CD1c-positive myeloid dendritic cell (primary cell): ENCODE measurements at regions not wholly inside any gene's neighbourhood (a gene's known extent, or its start where the extent isn't known, plus 50 kb on each side); places are given as distances from the start of the nearest gene placed in this dataset.

Experiments
- DNase-seq: peaks from one replicate; pipeline ENCODE4 v3.0.0-alpha.2; 2016; ENCODE audit errors: extremely low spot score

DNA sequence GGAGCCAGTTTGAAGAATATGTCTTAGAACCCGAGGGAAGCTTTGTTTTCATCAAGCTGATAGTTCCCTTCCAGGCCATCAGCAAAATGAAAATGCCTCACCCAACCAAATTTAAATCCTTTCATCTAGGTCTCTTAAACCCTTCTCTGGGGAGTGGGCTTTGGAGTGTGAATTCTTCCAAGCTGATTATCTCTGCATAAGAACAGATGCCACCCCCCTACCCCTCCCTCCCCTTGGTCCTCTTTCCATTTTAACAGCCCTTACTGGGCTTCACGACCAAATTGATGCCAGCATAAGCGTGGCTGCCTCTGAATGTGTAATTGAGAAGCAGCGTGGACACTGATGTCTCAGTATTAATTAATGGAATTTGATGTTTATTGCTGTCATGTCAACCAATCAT lies 509.7 kb upstream of the CLINT1 start:
- no peak for DNase-seq

DNA sequence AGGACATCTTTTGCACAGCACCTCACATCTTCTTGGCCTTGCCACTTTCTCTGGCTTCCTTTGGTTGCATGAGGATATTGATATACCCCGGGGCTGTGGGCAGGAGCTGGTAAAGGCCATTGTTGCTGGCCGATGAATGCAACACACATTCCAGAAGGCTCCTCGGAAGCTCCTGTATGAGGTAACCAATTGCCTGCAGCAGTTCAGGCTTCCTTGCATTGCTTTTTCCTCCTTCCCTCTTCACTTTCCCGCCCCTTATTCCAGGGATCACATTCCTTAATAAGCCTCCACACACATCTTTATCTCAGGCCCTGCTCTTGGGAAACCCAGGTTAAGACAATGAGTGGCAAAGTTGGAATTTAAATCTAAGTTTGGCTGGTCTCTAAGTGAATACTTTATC lies 505.4 kb upstream of the CLINT1 start:
- no peak for DNase-seq

DNA sequence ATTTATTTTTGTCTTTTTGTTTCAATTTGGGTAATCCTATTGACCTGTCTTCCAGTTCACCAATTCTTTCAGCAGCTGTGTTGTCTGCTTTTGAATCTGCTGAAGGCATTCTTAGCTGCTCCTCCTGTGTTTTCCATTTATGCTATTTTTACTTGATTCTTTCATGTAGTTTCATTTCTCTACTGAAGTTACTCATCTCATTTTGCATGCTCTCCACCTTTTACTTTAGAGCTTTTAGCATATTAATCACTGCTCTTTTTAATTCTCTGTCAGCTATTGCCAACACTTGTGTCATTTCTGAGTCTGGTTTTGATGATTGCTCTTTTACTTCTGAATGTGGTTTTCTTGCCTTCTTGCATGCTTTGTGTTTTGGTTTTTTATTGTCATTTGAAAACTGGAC lies 496.0 kb upstream of the CLINT1 start:
- no peak for DNase-seq

DNA sequence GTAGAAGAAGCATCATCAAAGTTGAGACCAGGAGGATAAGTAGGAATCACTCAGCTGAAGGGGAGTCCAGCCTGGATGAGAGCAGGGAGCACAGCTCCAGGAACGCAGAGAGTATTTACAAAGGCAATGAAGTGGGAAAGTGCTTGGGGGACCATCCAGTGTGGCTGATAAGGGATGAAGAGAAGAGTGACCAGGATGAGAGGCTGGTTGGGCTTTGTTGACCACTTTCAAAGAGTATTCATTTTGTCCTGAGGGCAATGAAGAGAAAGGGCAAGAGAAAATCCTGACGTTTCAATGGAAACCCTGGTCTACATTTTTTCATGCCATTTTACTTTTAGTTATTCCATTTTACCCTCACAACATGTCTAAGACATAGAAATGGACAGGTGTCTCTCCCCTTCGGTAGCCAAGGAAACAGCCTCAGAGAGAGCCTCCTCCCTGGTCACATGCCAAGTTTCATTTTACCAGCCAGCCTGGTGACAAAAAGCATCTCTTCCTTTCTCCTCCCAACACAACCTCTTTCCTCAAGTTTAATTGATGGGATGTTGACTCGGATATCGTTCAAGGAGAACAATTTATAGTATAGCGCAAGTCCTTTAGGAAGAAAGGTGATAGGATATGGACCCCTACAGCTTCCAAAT lies 492.7 kb upstream of the CLINT1 start:
- DNase-seq: no peak

DNA sequence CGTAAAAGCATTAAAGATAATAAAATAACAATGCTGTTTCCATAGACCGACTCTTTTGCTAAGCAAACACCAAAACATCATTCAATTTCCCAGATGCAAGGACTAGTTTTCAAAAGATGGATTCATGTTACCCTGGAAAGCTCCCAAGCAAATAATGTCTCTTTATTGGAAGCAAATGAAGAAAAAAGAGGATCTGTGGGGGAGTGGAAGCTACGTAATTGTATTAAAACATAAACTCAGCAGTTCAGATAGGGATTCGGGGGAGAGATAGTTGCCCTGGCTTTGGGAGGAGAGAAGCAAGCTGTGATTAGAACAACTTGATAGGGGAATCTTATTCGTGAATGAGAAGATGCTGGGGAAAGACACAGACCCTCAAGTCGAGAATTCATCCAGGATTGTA lies 491.0 kb upstream of the CLINT1 start:
- no peak for DNase-seq

DNA sequence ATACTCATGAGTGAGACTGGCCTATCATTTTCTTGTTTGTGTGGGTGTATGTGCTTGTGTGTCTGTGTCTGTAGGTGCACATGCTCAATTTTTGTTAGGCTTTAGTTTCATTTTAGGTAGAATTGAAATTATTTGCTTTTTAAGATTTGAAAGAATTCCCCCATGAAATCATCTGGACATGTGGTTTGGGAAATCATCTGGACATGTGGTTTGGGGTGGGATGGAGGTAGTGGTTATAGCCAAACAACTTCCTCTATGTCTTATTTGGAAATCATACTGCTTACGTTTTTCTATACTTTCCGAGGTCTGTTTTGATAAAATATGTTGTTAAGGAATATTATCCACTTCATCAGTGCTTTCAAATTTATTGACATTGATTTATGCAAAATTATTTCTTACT lies 485.4 kb upstream of the CLINT1 start:
- DNase-seq: peak; percentile 49

DNA sequence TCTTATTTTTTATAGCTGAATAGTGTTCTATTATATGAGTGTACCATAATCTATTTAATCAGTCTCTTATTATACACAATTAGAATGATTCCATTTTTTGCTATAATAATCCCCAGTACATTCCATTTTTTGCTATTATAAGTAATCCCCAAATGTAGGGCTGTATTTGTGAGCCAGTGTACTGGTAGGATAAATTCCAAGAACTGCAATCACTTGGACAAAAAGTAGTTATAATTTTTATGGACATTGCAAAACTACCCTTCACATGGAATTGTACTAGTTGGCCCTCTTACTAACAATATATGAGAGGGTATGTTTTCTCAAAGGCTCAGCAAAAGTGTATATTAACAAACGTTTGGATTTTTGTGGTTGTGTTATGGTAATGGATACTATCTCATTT lies 481.7 kb upstream of the CLINT1 start:
- no peak for DNase-seq

DNA sequence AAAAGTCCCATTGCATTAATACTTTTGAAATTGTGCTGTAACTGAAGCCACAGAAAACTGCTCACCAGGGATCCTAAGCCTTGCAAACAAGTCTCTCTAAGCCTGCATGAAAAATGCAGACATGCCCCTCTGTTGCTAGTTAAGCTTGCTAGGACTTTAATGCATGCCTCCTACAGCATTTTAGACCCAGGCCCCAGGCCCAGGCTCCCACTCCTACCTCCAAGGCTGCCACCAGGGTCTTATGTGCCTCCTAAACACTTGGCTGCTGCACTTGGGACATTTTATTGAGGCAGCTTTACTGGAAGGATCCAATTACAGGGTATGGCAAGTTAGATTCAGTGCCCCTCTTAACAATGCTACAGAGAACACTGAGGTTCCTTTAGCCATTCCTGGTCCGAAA lies 467.3 kb upstream of the CLINT1 start:
- no peak for DNase-seq

DNA sequence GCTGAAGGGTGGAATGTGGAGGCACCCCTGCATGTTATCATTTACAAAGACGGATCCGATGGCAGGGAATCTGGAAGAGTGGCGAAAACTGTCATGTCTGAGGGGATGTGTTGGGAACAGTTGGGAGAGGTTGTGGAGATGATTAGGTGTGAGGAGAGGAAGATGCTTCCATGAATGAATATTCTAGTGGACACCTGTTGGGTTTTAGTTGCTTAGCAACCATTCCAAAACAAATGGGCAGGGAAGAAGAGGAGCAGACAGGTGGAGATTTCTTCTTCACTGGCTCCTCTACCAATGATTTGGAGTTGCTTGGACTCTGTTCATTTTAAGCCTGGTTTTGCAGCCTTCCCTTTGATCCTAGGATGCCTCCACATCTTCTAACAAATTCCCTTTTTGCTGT lies 465.3 kb upstream of the CLINT1 start:
- DNase-seq: no peak

DNA sequence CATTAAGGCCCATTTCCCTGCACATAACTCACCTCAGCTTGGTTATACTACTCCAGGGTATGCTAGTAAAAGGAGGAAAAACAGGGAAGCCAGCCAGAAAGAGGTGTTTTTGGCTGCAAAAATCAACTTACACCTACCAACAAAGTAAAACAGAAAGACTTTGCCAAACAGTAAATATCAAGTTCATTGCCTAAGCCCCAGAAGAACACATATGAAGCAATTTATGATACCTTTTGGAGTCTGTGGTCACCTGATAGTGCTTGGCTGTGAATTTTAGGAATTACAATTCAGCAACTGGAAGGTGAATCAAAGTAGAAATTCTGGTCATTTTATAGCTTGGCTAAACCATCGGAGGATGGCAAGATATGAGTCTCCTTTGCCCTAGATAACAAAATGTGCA lies 463.7 kb upstream of the CLINT1 start:
- no peak for DNase-seq

DNA sequence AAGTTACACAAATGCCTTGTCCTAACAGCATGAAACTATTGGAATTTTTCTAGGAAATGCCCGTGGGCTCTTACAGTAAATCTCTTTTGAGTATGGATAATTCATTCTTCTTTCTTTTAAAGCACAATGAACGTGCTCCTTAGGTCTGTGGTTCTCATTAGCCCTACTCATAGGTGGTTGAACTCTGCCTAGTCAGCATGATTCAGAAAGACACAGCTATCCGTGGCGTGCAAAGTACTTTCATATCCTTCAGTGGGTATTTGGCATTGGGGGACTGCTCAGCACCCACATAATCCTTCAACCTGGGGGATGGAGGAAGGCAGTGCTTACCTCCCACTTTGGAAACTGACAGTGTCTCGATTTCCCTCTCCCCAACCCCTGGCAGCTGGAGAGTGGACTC lies 462.0 kb upstream of the CLINT1 start:
- no peak for DNase-seq

DNA sequence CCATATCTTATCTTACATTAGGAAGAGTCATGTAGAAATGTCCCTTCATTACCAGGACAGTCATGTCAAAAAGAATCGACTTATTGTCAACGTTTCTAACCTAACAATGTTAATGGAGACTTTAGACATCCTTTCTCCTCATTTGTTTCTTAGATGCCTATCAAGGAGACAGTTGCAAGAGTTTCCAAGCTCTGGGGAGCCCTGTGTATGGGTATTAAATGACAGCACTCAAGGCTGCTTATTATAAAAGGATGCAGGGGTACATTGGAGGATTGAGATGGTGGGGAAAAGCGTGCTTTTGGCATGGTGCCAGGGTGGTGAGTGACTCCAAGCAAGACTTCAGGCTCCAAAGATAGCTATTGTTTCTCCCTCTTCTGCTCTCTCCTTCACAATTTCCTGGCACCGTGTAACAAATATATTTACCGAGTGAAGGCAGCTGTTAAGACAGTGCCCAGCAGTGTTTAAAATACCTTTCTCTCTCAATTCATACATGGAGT lies 461.3 kb upstream of the CLINT1 start:
- DNase-seq: no peak

DNA sequence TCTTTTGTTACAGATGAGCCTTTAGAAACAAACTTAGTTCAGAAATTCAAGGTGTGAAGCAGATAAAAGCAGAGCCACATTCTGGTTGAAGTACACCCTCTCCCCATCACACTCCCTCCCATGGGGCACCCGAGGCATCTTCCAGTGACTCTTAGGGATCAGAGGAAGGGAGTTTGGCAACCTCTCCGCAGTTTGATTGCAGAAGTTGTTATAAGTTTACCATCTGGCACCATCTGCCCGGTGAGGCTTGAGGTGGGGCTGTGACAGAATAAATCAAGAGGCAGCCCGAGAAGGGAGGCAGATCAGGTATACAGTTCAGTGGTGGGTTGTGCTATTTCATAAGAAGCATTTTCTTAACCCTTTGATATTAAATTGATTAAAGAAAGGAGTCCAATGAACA lies 458.6 kb upstream of the CLINT1 start:
- DNase-seq: no peak

DNA sequence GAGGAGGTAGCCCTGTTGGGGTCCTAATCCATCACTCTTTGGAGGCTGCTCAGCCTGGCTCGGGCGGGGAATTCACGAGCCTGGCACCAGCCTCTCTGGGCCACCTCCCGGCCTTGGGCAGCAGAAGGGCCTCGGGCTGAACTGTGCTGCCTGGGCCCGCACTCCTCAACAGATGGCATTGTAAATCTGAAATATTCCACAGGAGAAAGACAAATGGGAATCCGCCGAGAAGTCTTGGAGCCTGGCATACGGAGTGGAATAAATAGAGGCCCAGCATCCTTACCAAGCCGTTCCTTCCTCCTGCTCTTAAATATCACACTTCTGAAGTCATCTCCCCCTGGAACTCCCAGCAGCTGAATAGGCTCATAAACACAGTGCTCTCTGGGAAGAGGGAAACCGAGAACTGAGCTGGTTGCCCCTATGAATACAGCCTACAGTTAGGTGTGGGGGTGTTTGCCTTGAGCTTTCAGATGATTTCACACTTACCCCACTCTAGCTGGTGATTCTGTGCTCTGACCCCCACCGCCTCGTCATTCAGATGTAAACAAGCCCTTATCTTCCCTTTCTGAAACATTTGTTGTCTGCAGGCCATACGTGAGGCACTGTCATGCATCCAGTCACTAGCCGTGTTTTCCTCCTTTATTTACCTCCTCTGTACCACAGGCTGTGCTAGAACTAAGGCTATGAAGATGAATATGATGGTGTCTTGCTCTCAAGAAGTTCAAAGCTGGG lies 455.0 kb upstream of the CLINT1 start:
- no peak for DNase-seq

DNA sequence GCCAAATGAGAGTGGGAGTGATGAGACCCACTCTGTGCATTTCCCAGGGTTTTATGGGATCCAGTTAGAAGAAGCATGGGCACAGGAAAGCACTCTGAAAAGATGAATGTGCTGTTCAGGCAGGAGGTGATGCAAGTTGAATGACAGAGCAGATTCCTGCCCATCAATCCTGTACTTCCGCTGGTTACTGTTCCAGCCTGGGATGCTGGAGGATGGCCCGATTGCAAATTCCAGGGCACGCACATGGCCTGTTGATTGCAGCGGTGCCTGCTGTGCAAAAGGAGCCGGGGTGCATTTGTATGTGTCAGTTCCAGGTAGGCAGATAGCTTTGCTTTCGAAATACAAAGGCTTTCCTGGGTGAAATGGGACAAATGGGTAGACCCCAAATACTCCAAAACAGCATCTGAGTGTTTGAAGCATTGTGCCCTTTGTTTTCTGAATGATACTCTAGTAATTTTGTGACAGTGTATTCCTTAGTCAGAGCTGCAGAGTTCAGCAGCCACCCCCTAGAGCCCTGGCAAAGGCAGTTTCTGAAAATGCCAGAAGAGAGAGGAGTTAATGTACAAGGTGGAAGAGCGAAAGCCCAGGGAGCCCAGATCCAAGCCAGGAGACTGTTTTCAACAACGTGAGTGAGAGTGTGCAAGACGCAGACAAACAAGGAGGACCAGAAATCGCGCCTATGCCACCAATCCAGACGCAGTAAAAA lies 454.2 kb upstream of the CLINT1 start:
- no peak for DNase-seq

DNA sequence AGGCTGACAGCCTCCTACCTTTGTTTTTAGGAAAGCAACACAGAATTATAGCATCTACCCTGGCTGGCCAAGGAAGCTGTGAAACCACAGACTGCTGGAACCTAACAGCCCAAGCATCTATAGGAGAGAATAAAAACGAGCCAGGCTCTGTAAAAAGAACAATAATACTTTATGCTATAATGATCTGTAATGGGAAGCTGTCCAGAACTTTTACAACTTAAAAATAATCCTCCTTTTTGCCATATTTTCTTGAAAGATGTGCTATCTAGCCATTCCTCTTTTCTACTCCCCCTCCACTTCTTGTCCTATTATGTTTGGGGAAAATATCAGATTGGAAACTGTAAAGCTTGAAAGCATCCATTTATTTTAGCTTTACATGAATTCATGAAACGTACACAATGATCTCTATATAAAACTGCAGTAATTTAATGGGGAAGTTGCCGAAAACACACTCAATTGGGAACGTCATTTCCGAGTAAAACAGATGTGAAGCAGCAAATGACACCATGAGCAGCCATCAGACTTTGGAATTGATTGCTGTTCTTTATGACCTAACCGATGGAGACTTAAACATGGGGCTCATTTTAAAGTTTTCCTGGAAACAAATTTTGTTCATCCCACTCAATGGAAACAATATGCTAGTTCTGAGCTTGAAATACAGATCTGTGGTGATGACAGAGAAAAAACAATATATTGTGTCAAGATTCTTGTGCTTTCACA lies 450.3 kb upstream of the CLINT1 start:
- DNase-seq: no peak

DNA sequence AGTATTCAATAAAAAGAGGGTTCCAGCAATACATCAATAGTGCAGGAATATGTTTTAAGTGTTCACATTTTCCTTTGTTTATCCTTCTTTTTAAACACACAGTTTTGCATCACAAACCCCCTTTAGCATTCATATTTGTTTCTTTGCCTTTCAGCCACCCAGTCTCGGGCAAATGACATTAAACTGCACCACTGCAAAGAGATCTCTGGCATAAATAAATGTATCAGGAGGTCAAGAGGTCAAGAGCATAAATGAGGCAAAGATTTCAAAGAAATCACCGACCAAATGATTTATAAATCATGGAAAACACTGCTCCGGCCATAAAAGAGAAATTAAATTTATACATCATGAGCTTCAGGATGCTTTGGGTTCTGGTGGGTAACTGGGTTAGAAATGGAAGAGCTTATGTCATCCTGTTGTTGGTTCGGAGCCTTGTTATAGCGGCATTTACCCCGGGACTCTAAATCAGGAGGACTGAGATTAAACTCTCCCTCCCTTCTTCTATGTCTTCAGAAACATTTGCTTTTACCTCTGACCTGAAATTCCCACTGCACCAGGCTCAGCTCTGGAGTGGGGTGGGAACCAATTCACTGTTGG lies 449.6 kb upstream of the CLINT1 start:
- DNase-seq: no peak

DNA sequence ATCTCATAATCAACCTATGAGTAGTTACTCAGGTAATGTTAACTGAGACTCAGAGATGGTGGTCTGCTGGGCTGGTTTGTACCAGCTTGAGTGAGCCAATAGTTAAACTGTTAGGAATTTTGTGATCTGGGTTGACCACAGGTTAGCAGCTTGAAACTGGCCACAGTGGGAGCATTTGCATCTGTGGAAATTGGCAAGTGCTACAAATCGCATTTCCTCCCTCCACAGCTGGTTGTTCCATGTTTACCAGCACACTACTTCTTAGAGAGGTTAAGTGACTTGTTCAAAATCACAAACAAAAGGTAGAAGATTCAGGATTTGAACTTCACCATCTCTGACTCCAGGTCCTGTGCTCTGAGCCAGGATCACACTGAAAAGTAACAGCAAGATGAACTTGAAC lies 446.9 kb upstream of the CLINT1 start:
- DNase-seq: no peak

DNA sequence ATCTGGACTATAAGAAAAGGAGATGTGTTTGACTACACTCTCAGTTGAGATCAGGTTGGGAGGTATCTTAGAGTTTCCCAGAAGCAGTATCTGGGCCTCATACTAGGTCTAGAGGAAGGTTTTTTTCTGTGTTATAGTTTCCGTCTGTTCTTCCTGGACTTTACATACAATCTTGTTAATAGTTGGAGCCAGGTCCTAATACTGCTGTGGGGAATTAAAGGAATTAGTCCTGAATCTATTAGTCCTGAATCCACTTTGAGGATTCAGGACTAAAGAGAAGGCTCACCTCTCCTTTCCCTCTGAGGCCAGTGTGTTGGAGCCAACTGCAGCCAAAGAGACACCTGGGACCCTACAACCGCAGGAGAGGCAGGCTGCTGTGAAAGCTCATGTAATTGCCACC lies 445.7 kb upstream of the CLINT1 start:
- DNase-seq: no peak

DNA sequence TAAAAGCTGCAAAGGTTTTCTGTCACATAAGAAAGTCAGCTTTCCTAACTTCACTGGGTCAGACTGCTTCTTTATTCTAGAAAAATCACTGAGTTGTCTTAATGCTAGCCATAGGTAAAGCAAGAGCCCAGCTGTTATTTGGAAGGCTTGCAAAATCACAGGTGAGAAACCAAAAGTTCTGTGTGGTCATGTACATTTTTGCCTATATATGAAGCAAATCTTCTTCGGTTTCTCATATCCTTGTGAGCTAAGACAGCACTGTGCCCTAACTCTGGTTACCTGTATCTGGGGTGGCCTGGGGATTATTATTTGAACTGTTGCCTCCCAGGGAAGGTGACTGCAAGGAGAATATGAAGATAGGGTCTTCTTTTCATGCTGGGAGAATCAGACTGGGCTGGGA lies 444.9 kb upstream of the CLINT1 start:
- DNase-seq: no peak

DNA sequence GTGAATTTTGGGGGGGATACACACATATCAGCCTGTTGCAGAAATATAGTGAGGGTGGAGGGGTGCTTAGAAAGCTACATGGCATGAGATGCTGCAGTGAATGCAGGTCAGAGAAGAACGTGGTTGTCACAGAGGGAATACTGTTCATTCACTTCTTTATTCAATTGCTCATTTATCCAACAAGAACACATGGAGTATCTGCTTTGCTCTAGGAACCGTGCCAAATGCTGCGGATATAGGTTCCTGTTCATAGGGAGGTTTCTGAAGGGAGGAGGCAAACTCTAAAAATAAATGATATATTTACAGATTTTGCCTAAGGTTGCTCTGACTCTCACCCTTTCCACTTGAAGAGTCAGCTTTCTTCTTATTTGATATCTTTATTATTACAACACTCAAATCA lies 444.3 kb upstream of the CLINT1 start:
- no peak for DNase-seq

DNA sequence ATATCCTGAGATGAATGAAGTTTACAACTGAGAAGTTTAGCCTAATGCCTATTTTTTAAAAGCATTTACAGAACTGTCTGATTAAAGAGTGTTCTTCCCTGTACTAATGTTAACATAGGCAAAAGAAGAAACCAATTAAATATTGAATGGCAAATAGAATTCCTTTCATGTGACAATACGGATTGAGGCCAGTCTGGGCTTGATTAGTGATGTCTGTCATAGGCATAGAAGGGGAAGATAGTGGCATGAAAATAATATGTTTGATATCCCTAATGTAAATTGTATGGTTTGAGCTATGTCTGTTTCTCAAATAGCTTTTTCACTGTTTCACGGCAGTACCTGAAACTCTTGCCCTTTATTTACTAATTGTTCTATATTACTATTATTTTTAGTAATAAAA lies 443.1 kb upstream of the CLINT1 start:
- no peak for DNase-seq
